GM12874 (cell line): ENCODE measurements at regions not wholly inside any gene's neighbourhood (a gene's known extent, or its start where the extent isn't known, plus 50 kb on each side); places are given as distances from the start of the nearest gene placed in this dataset.

Source experiments
- CTCF ChIP-seq: IDR thresholded peaks from 2 replicates; pipeline ENCODE4 v1.5.1; 2011; ENCODE audit warnings: low read depth, mild to moderate bottlenecking, control low read depth, low read length, moderate library complexity; ENCODE audit not compliant: insufficient read depth

- no peak for TF ChIP-seq CTCF
Measured at GRCh38 chr18:5705393-5705792, 161.6 kb upstream of the EPB41L3 start.

- TF ChIP-seq CTCF, result no peak
Measured at GRCh38 chr18:5704847-5705246, 161.1 kb upstream of the EPB41L3 start.

DNA sequence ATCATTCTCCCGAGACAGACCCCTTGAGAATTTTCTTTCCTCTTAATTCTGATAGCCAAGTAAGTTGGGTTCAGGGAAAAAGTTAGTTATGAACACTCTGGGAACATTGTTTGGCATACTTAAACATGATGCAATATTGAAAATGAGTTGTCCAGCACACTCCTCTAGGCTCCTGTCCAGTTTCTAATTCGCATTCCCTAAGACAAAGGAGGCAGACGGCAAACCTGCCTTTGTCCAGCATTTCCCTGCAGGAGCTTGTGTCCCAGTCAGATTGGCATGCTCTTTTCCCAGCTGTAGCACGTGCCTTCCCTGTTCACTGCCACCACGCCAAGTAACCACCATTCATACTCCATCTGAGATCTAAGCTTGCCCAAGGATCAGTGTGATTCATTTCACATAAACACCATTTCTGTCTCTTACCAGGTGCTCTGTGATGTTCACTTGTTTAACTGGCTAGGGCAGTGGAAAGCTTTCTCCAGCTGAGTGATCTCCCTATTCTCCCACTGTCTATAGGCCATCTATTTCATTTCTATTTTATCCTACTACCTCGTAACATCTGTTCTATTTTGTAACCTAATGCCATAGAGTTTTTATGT is 150.0 kb upstream of the EPB41L3 start:
- TF ChIP-seq CTCF, result no peak

DNA sequence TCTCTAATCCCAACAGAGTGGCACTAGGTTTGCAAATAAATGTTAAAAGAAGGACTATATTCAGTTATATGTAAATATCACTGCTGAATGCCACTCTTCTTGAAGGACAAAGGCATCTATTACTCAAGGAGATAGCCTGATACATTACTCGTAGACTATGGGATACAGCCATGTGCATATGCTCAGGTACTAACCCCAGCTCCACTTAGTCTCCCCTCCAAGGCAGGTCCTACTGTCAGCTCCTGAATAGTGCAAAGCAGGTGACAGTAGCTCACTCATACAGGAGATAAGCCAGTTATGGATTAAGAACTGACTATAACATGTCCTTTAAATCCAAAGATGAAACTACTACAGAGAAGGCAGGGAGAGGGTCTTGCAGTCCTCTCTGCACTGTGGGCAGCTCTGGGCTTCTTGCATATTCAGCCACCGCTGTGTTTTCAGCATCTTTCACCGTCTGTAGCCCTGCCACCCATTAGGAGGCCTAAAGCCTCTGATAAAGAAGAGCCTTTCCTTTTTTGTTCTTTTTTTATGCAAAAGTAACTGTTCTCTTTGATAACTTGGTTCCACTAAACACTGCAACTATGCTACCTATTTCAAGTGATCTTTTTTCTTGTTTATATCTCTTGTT is 135.1 kb upstream of the EPB41L3 start:
- TF ChIP-seq CTCF, result no peak

DNA sequence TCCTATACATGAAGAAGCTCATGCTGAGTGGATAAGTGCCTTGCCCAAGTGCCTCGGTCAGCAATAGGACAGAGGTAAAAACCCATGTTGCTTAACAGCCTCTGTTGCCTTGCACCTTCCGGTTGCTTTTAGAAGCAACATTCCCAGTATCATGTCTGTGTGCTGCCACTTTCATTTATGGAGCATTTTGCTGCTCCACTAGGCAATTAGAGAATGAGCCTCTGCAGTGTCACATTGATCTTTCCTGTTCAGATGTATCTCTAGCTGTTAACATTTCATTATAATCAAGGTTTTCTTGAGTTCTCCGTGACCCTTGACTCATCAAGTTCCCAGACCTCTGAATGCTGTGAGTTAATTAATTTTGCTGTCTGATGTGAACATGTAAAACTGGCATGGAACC is 134.5 kb upstream of the EPB41L3 start:
- no peak for TF ChIP-seq CTCF

DNA sequence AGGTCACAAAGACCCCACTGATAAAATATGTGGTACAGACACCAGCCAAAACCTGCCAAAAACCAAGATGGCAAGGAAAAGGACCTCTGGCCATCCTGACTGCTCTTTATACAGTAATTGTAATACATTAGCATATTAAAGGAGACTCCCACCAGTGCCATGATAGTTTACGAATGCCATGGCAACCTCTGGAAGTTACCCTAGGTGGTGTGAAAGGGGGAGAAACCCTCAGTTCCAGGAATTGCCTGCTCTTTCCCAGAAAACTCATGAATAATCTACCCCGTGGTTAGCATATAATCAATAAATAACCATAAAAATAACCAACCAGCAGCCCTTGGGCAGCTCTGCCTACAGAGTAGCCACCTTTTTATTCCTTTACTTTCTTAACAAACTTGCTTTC is 129.8 kb upstream of the EPB41L3 start:
- TF ChIP-seq CTCF, result no peak

DNA sequence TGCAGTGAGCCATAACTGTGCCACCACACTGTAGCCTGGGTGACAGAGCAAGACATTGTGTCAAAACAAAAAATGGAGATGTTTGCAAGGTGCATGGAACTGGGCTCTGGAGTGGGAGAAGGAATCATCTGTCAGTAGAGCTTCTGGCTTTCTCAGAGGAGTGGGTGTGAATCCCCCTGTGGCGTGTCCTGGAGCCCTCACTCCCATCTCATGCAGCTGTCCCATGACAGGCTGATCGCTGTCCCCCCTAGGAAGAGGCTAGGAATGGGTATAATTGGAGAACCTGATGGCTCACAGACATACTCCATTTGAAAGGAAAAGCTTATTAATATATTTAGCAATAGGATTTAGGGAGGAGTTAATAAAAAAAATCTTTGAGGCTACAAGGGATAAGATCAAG is 125.8 kb upstream of the EPB41L3 start:
- no peak for TF ChIP-seq CTCF
